GM18505 (cell line): ENCODE measurements at regions not wholly inside any gene's neighbourhood (a gene's known extent, or its start where the extent isn't known, plus 50 kb on each side); places are given as distances from the start of the nearest gene placed in this dataset.

ENCODE experiments used
- ATAC-seq: cut with Tn5 transposase; IDR thresholded peaks from one replicate; pipeline ENCODE4 v1.9.1; 2021; ENCODE audit not compliant: unreplicated experiment
- POLR2A ChIP-seq: IDR thresholded peaks from 4 replicates; pipeline ENCODE4 v1.6.1; 2011; ENCODE audit warnings: borderline replicate concordance; ENCODE audit not compliant: insufficient read depth, insufficient read length; ENCODE audit errors: extremely low read depth

- no peak for ATAC-seq
- no peak for TF ChIP-seq POLR2A
Observed at GRCh38 chr2:16254356-16254965, 314.1 kb downstream of the MYCN start.

- no peak for ATAC-seq
- no peak for TF ChIP-seq POLR2A
Observed at GRCh38 chr2:16253291-16253690, 312.9 kb downstream of the MYCN start.

GRCh38 chr2:16252891-16253290 lies 312.5 kb downstream of the MYCN start:
- no peak for TF ChIP-seq POLR2A

GRCh38 chr2:16252251-16252650 lies 311.9 kb downstream of the MYCN start:
- no peak for TF ChIP-seq POLR2A
- ATAC-seq: no peak

More at GRCh38 chr2:16252891-16253290, 312.5 kb downstream of the MYCN start:
- ATAC-seq: no peak

- ATAC-seq: no peak
Observed at GRCh38 chr2:16251511-16252225, 311.3 kb downstream of the MYCN start.

GRCh38 chr2:16250886-16251285 lies 310.5 kb downstream of the MYCN start:
- no peak for ATAC-seq

More at GRCh38 chr2:16251511-16252225, 311.3 kb downstream of the MYCN start:
- TF ChIP-seq POLR2A: no peak

GRCh38 chr2:16250466-16250865 lies 310.1 kb downstream of the MYCN start:
- TF ChIP-seq POLR2A: no peak
- ATAC-seq: no peak

More at GRCh38 chr2:16250886-16251285, 310.5 kb downstream of the MYCN start:
- TF ChIP-seq POLR2A: no peak

- no peak for TF ChIP-seq POLR2A
- ATAC-seq: no peak
Observed at GRCh38 chr2:16250056-16250425, 309.7 kb downstream of the MYCN start.

- no peak for TF ChIP-seq POLR2A
- no peak for ATAC-seq
Observed at GRCh38 chr2:16249246-16250055, 309.1 kb downstream of the MYCN start.

GRCh38 chr2:16248571-16249105 lies 308.3 kb downstream of the MYCN start:
- no peak for ATAC-seq
- TF ChIP-seq POLR2A: no peak

GRCh38 chr2:16247326-16248122 lies 307.2 kb downstream of the MYCN start:
- TF ChIP-seq POLR2A: no peak
- no peak for ATAC-seq

- TF ChIP-seq POLR2A: no peak
- ATAC-seq: no peak
Observed at GRCh38 chr2:16246911-16247310, 306.6 kb downstream of the MYCN start.

GRCh38 chr2:16246281-16246850 lies 306.0 kb downstream of the MYCN start:
- ATAC-seq: no peak
- TF ChIP-seq POLR2A: no peak

GRCh38 chr2:16245481-16246054 lies 305.2 kb downstream of the MYCN start:
- ATAC-seq: no peak
- TF ChIP-seq POLR2A: no peak
